ENCODE measurements at regions not wholly inside any gene's neighbourhood (a gene's known extent, or its start where the extent isn't known, plus 50 kb on each side); places are given as distances from the start of the nearest gene placed in this dataset.

DNA sequence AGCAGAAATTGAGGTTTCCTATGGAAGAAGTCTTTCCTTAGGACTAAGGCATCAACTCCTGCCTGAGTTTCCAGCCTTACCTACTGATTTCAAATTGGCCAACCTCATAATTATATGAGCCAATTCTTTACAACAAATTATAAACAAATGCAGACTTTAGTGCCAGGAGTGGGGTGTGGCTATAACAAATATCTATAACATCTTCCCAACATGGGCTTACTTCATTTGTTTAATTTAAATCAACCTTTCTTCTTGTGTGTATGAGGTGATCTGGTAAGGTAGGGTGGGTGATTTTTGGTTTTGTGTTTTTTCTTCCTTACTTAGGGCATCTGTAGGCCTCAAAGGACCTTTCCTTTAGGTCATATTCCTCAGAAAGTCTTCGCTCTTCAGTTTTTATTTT is 354.9 kb downstream of the SHANK2 start:
- no peak for TF ChIP-seq POLR2A (IDR thresholded peaks at IDR 0.05)
- TF ChIP-seq, protein P1, sequence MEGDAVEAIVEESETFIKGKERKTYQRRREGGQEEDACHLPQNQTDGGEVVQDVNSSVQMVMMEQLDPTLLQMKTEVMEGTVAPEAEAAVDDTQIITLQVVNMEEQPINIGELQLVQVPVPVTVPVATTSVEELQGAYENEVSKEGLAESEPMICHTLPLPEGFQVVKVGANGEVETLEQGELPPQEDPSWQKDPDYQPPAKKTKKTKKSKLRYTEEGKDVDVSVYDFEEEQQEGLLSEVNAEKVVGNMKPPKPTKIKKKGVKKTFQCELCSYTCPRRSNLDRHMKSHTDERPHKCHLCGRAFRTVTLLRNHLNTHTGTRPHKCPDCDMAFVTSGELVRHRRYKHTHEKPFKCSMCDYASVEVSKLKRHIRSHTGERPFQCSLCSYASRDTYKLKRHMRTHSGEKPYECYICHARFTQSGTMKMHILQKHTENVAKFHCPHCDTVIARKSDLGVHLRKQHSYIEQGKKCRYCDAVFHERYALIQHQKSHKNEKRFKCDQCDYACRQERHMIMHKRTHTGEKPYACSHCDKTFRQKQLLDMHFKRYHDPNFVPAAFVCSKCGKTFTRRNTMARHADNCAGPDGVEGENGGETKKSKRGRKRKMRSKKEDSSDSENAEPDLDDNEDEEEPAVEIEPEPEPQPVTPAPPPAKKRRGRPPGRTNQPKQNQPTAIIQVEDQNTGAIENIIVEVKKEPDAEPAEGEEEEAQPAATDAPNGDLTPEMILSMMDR (IDR thresholded peaks at IDR 0.05) = no peak
